OCI-LY7 (cell line): ENCODE measurements at regions not wholly inside any gene's neighbourhood (a gene's known extent, or its start where the extent isn't known, plus 50 kb on each side); places are given as distances from the start of the nearest gene placed in this dataset.

Source experiments
- BruUV-seq: library from RNA; stranded (reverse); fragments of 400-500 nt; replicated peaks from 2 replicates; lab custom pipeline; 2021; lab: Mats Ljungman, UMichigan
- CTCF ChIA-PET: fragments of 300-600 bp; sonication (Branson Sonifier 250); formaldehyde crosslinking; loops from one replicate; lab custom pipeline; 2022; ENCODE audit warnings: antibody characterized with exemption; ENCODE audit not compliant: unreplicated experiment; lab: Charles Lee
- POLR2A ChIA-PET: fragments of 300-600 bp; sonication (Branson Sonifier 250); formaldehyde crosslinking; loops from one replicate; lab custom pipeline; 2022; ENCODE audit warnings: antibody characterized with exemption; lab: Charles Lee
- DNase-seq: peaks from one replicate; pipeline ENCODE4 v3.0.0-alpha.2; 2015; ENCODE audit warnings: low spot score
- H2AFZ ChIP-seq: fragments of 200-600 bp; sonication (generic), shearing (Covaris generic); 2 replicates; pipeline ENCODE4 v1.6.1; 2014; ENCODE audit warnings: mild to moderate bottlenecking, antibody characterized with exemption, low read length, moderate library complexity
- H3K27ac ChIP-seq: fragments of 200-600 bp; sonication (generic); 2 replicates; pipeline ENCODE4 v1.5.1; 2014; ENCODE audit warnings: mixed run types, low read depth, mild to moderate bottlenecking, moderate library complexity, low read length, inconsistent platforms; ENCODE audit not compliant: poor library complexity, severe bottlenecking
- H3K36me3 ChIP-seq: fragments of 200-600 bp; sonication (generic); 2 replicates; pipeline ENCODE4 v1.6.1; 2014; ENCODE audit warnings: mild to moderate bottlenecking, antibody characterized with exemption, low read length, moderate library complexity, mixed read lengths; ENCODE audit not compliant: insufficient read depth
- H3K4me1 ChIP-seq: fragments of 200-600 bp; sonication (generic); 2 replicates; pipeline ENCODE4 v1.5.1; 2014; ENCODE audit warnings: mild to moderate bottlenecking, low read length; ENCODE audit not compliant: insufficient read depth, poor library complexity, severe bottlenecking
- H3K4me2 ChIP-seq: fragments of 200-600 bp; sonication (generic); 2 replicates; pipeline ENCODE4 v1.6.1; 2014; ENCODE audit warnings: mild to moderate bottlenecking, low read length
- H3K4me3 ChIP-seq: fragments of 200-600 bp; sonication (generic); 2 replicates; pipeline ENCODE4 v1.5.1; 2014; ENCODE audit warnings: mild to moderate bottlenecking, low read depth, low read length; ENCODE audit not compliant: poor library complexity, severe bottlenecking
- H3K79me2 ChIP-seq: fragments of 200-600 bp; sonication (generic); 2 replicates; pipeline ENCODE4 v1.6.1; 2016; ENCODE audit warnings: low read depth, mild to moderate bottlenecking, low read length, moderate library complexity, mixed read lengths; ENCODE audit not compliant: insufficient read depth
- H3K9me2 ChIP-seq: fragments of 200-600 bp; sonication (generic); 2 replicates; pipeline ENCODE4 v1.6.1; 2016; ENCODE audit warnings: mild to moderate bottlenecking, low read length, mixed read lengths; ENCODE audit not compliant: insufficient read depth
- H3K9me3 ChIP-seq: fragments of 200-600 bp; sonication (generic); 2 replicates; pipeline ENCODE4 v1.6.1; 2014; ENCODE audit warnings: mild to moderate bottlenecking, mixed run types, low read length, mixed read lengths
- H4K20me1 ChIP-seq: fragments of 200-600 bp; sonication (generic); 2 replicates; pipeline ENCODE4 v1.6.1; 2014; ENCODE audit warnings: mild to moderate bottlenecking, antibody characterized with exemption, low read length, moderate library complexity, mixed read lengths; ENCODE audit not compliant: insufficient read depth
- CTCF ChIP-seq: fragments of 200-600 bp; sonication (generic); conservative IDR thresholded peaks from 2 replicates; pipeline ENCODE4 v1.5.1; 2014; ENCODE audit warnings: mild to moderate bottlenecking, antibody characterized with exemption, low read length, moderate library complexity, mixed read lengths
- EZH2phosphoT487 ChIP-seq: fragments of 200-600 bp; sonication (generic); IDR thresholded peaks from 2 replicates; pipeline ENCODE4 v1.6.1; 2018; ENCODE audit warnings: low read depth, borderline replicate concordance, mild to moderate bottlenecking, mixed run types, antibody characterized with exemption, low read length, moderate library complexity, mixed read lengths
- intact Hi-C: fragments of 100-400 bp; cut with micrococcal nuclease; formaldehyde crosslinking; loops from one replicate; pipeline ENCODE4 v1.10.0; 2022; ENCODE audit not compliant: unreplicated experiment

DNA sequence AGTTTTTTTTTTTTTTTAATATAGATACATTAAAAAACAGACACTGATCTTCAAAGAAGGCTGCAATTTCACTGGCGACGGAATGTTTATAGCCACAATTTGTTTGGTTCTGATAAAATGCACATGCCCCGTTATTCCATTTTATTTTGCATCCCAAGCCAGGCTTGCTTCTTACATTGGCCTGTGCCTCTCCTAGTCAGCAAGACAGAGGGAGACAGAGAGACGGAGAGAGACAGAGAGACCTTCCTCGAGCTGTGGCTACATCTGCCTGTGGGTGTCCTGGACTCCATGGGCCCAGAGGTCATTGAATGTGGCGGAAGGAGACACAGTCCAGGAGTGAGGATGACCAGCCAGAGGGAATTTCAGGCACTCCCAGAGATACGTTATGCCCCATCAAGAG lies 926.6 kb downstream of the VRK1 start:
- CTCF ChIA-PET, result no interaction called here
- BruUV-seq, result no TSS peak

DNA sequence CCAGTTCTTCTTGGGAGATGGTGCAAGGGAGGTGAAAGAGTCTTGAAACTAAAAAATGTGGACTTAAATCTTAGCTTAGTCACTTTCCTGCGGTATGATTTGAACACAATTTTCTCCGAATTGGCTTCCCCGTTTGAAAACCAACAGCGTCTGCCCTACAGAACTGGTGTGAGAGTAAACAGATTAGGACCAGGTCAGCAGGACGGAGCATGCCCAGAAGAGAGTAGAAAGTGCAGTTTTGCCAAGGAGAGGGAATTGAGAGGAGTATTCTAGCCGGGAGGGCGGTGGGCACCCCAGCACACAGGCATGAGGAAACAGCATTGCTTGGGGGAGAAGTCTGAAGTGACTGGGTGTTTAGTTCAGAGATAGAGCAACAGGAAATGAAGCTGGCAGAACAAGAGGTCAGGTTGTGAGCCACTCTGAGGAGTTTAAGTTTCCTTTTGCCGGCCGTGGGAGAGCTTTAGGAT lies 927.1 kb downstream of the VRK1 start:
- no peaks in the 10 kb centered on the region for H3K4me1 ChIP-seq
- H3K9me3 ChIP-seq, result no peaks in the 10 kb centered on the region
- DNase-seq, result no peak
- H3K79me2 ChIP-seq, result no peaks in the 10 kb centered on the region
- H3K9me2 ChIP-seq, result no peaks in the 10 kb centered on the region
- H4K20me1 ChIP-seq, result no peaks in the 10 kb centered on the region
- no peaks in the 10 kb centered on the region for H3K36me3 ChIP-seq
- no peak for TF ChIP-seq EZH2phosphoT487
- no peak for TF ChIP-seq CTCF
- ChIA-PET CTCF (no interaction called here), POLR2A (no interaction called here)
- no peak overlapping the region for H3K4me3 ChIP-seq
- H3K27ac ChIP-seq, result no peak overlapping the region
- no TSS peak for BruUV-seq
- intact Hi-C loops, result no loop called here
- no peak overlapping the region for H3K4me2 ChIP-seq
- no peak overlapping the region for H2AFZ ChIP-seq

More for the DNA sequence above, 926.6 kb downstream of the VRK1 start:
- Histone ChIP-seq H3K36me3 (no peaks in the 10 kb centered on the region), H3K9me3 (no peaks in the 10 kb centered on the region), H3K79me2 (no peaks in the 10 kb centered on the region), H3K4me1 (no peaks in the 10 kb centered on the region), H4K20me1 (no peaks in the 10 kb centered on the region), H3K9me2 (no peaks in the 10 kb centered on the region), H3K4me3 (no peak overlapping the region), H2AFZ (no peak overlapping the region), H3K4me2 (no peak overlapping the region), H3K27ac (no peak overlapping the region)
- POLR2A ChIA-PET, result no interaction called here
- TF ChIP-seq EZH2phosphoT487 (no peak), CTCF (no peak)
- intact Hi-C loops, result no loop called here
- DNase-seq, result no peak

GRCh38 chr14:97726676-97727075 lies 929.5 kb downstream of the VRK1 start:
- ChIA-PET POLR2A (no interaction called here), CTCF (no interaction called here)
- Histone ChIP-seq H2AFZ (no peak overlapping the region), H3K9me2 (no peaks in the 10 kb centered on the region), H3K36me3 (no peaks in the 10 kb centered on the region), H3K79me2 (no peaks in the 10 kb centered on the region), H3K27ac (no peak overlapping the region), H3K4me2 (no peak overlapping the region), H4K20me1 (no peaks in the 10 kb centered on the region), H3K4me3 (no peak overlapping the region), H3K4me1 (no peaks in the 10 kb centered on the region), H3K9me3 (no peaks in the 10 kb centered on the region)
- BruUV-seq, result no TSS peak
- intact Hi-C loops, result no loop called here
- no peak for DNase-seq
- TF ChIP-seq CTCF, result no peak
- TF ChIP-seq EZH2phosphoT487, result no peak
